Neuronal stem cell (in vitro differentiated cells): ENCODE measurements at regions not wholly inside any gene's neighbourhood (a gene's known extent, or its start where the extent isn't known, plus 50 kb on each side); places are given as distances from the start of the nearest gene placed in this dataset.
"Not testable (repeated sequence)": the region's sequence is repeated elsewhere in the genome, so short reads cannot be mapped to it uniquely, and the experiment has no call there.

Source experiments
- DNase-seq: peaks from one replicate; pipeline ENCODE4 v3.0.0-alpha.2; 2013; ENCODE audit warnings: low spot score
- H2AFZ ChIP-seq: one replicate; pipeline ENCODE4 v1.6.1; 2013; ENCODE audit warnings: mild to moderate bottlenecking, low read length, inconsistent platforms
- H2AK5ac ChIP-seq: 2 replicates; pipeline ENCODE4 v1.6.1; 2013; ENCODE audit warnings: low read depth, mild to moderate bottlenecking, inconsistent platforms, low read length, moderate library complexity, mixed read lengths
- H2BK120ac ChIP-seq: 2 replicates; pipeline ENCODE4 v1.6.1; 2013; ENCODE audit warnings: low read depth, mild to moderate bottlenecking, inconsistent platforms, low read length, moderate library complexity, mixed read lengths
- H2BK12ac ChIP-seq: one replicate; pipeline ENCODE4 v1.6.1; 2013; ENCODE audit warnings: low read length, inconsistent platforms
- H2BK15ac ChIP-seq: 2 replicates; pipeline ENCODE4 v1.6.1; 2013; ENCODE audit warnings: mild to moderate bottlenecking, low read length, inconsistent platforms, mixed read lengths
- H2BK5ac ChIP-seq: one replicate; pipeline ENCODE4 v1.6.1; 2013; ENCODE audit warnings: inconsistent platforms, mild to moderate bottlenecking, low read length, moderate library complexity
- H3K14ac ChIP-seq: one replicate; pipeline ENCODE4 v1.6.1; 2013; ENCODE audit warnings: low read length, inconsistent platforms
- H3K18ac ChIP-seq: 2 replicates; pipeline ENCODE4 v1.6.1; 2013; ENCODE audit warnings: low read length, inconsistent platforms
- H3K23ac ChIP-seq: 2 replicates; pipeline ENCODE4 v1.6.1; 2013; ENCODE audit warnings: low read depth, mild to moderate bottlenecking, mixed read lengths, low read length, inconsistent platforms; ENCODE audit not compliant: poor library complexity
- H3K27ac ChIP-seq: replicated peaks from 3 replicates; pipeline ENCODE4 v1.5.1; 2013; ENCODE audit warnings: low read length, inconsistent platforms
- H3K27me3 ChIP-seq, 3 experiments: 2 replicates each; pipeline ENCODE4 v1.6.1; 2013; ENCODE audit warnings: low read length in 3 of 3, mild to moderate bottlenecking in 2 of 3, inconsistent platforms in 1 of 3, low read depth in 1 of 3, mixed read lengths in 1 of 3, moderate library complexity in 1 of 3; ENCODE audit not compliant: control insufficient read depth in 3 of 3, insufficient read depth in 3 of 3
- H3K36me3 ChIP-seq, 2 donors: replicated peaks in 1 of 2; 2 replicates each; pipeline ENCODE4 v1.6.1; 2013; ENCODE audit warnings: low read length in 2 of 2; ENCODE audit not compliant: control insufficient read depth in 2 of 2, insufficient read depth in 2 of 2
- H3K4ac ChIP-seq: 2 replicates; pipeline ENCODE4 v1.6.1; 2013; ENCODE audit warnings: inconsistent platforms, mild to moderate bottlenecking, low read length, moderate library complexity
- H3K4me1 ChIP-seq, 2 donors: 1 replicate in 1 of 2; 2 replicates in 1 of 2; pipeline ENCODE4 v1.6.1; 2013; ENCODE audit warnings: low read length in 2 of 2, low read depth in 1 of 2; ENCODE audit not compliant: control insufficient read depth in 2 of 2, insufficient read depth in 1 of 2
- H3K4me2 ChIP-seq: one replicate; pipeline ENCODE4 v1.6.1; 2013; ENCODE audit warnings: mild to moderate bottlenecking, low read length, inconsistent platforms; ENCODE audit not compliant: insufficient read depth, poor library complexity, severe bottlenecking
- H3K4me3 ChIP-seq, 2 donors: 2 replicates each; pipeline ENCODE4 v1.5.1; 2013; ENCODE audit warnings: low read length in 2 of 2, mild to moderate bottlenecking in 2 of 2, inconsistent platforms in 1 of 2, moderate library complexity in 1 of 2
- H3K79me1 ChIP-seq: one replicate; pipeline ENCODE4 v1.6.1; 2013; ENCODE audit warnings: low read depth, mild to moderate bottlenecking, inconsistent platforms, low read length, moderate library complexity
- H3K9ac ChIP-seq: one replicate; pipeline ENCODE4 v1.6.1; 2013; ENCODE audit warnings: mild to moderate bottlenecking, low read depth, low read length, inconsistent platforms; ENCODE audit not compliant: poor library complexity
- H3K9me3 ChIP-seq, 2 donors: replicated peaks in 1 of 2; 2 replicates each; pipeline versions ENCODE3 to v1.6.1; 2013; ENCODE audit warnings: low read length in 2 of 2, mild to moderate bottlenecking in 2 of 2, inconsistent platforms in 1 of 2, low read depth in 1 of 2, mixed read lengths in 1 of 2, moderate library complexity in 1 of 2; ENCODE audit not compliant: control insufficient read depth in 2 of 2, insufficient read depth in 1 of 2
- H4K8ac ChIP-seq: one replicate; pipeline ENCODE4 v1.6.1; 2013; ENCODE audit warnings: low read depth, mild to moderate bottlenecking, inconsistent platforms, low read length, moderate library complexity
- H4K91ac ChIP-seq: one replicate; pipeline ENCODE4 v1.6.1; 2013; ENCODE audit warnings: low read length, low read depth, mild to moderate bottlenecking, inconsistent platforms; ENCODE audit not compliant: poor library complexity
- WGBS, 2 donors: extraction: QIAGEN DNeasy Blood & Tissue Kit; methylation state at CpG; one replicate each; pipeline ENCODE4 v1.1.7; 2013; ENCODE audit warnings: missing lambda C conversion rate in 2 of 2, mixed read lengths in 1 of 2; ENCODE audit not compliant: insufficient read length in 2 of 2, insufficient replicate concordance in 1 of 2; ENCODE audit errors: extremely low coverage in 2 of 2; 5-methylcytosine and 5-hydroxymethylcytosine counted together

GRCh38 chr6:140189263-140189662 is 814.8 kb upstream of the CITED2 start:
- H3K9ac ChIP-seq, H3K4me1 ChIP-seq, H2BK15ac ChIP-seq, H2AK5ac ChIP-seq, H3K18ac ChIP-seq, H3K23ac ChIP-seq, H3K79me1 ChIP-seq, DNase-seq, H3K4ac ChIP-seq, H3K36me3 ChIP-seq, H3K14ac ChIP-seq, H3K4me2 ChIP-seq, H3K27me3 ChIP-seq, H2BK12ac ChIP-seq, H3K27ac ChIP-seq, H4K8ac ChIP-seq, H4K91ac ChIP-seq, H2BK5ac ChIP-seq, H2AFZ ChIP-seq, H3K4me3 ChIP-seq, H2BK120ac ChIP-seq: not testable (repeated sequence)
- H3K9me3 ChIP-seq = peaks cover 12 to 35% of the 10 kb centered on the region in 2 donors
- WGBS, 2 donors = no CpG with 5 or more reads among the region's 1 CpG

GRCh38 chr6:140185991-140186390 is 811.5 kb upstream of the CITED2 start:
- Histone ChIP-seq H2BK120ac (no peak overlapping the region), H3K18ac (no peak overlapping the region), H4K8ac (no peak overlapping the region)

GRCh38 chr6:140183881-140184280 is 809.4 kb upstream of the CITED2 start:
- H4K8ac ChIP-seq = no peak overlapping the region
- H3K27me3 ChIP-seq = no peaks in the 10 kb centered on the region
- H2AK5ac ChIP-seq = no peak overlapping the region
- no peak overlapping the region for H2BK5ac ChIP-seq
- no peak overlapping the region for H3K4ac ChIP-seq
- no peak overlapping the region for H3K18ac ChIP-seq
- H3K9ac ChIP-seq = no peak overlapping the region
- H3K4me3 ChIP-seq = no peak overlapping the region
- H2BK120ac ChIP-seq = no peak overlapping the region
- H3K79me1 ChIP-seq = no peaks in the 10 kb centered on the region
- peaks cover 0 to 2% of the 10 kb centered on the region in 2 donors for H3K4me1 ChIP-seq
- H3K9me3 ChIP-seq = peaks cover 5 to 13% of the 10 kb centered on the region in 2 donors
- no peak overlapping the region for H2BK12ac ChIP-seq
- no peak overlapping the region for H2AFZ ChIP-seq
- no peaks in the 10 kb centered on the region for H3K36me3 ChIP-seq
- DNase-seq = no peak
- H3K4me2 ChIP-seq = no peak overlapping the region
- H3K14ac ChIP-seq = no peak overlapping the region
- H3K23ac ChIP-seq = no peak overlapping the region
- H2BK15ac ChIP-seq = no peak overlapping the region
- H4K91ac ChIP-seq = no peak overlapping the region
- H3K27ac ChIP-seq = no peak overlapping the region

More at GRCh38 chr6:140185991-140186390, 811.5 kb upstream of the CITED2 start:
- Histone ChIP-seq H2BK12ac (no peak overlapping the region), H3K4me3 (no peak overlapping the region), H3K4ac (no peak overlapping the region), H2AFZ (no peak overlapping the region), H3K9ac (no peak overlapping the region), H2BK5ac (no peak overlapping the region), H3K27ac (no peak overlapping the region), H3K4me2 (no peak overlapping the region), H2BK15ac (no peak overlapping the region), H3K36me3 (no peaks in the 10 kb centered on the region), H3K27me3 (no peaks in the 10 kb centered on the region), H2AK5ac (no peak overlapping the region), H3K23ac (no peak overlapping the region), H3K79me1 (no peaks in the 10 kb centered on the region), H3K4me1 (no peaks in the 10 kb centered on the region), H4K91ac (no peak overlapping the region), H3K9me3 (peaks cover 5 to 20% of the 10 kb centered on the region in 2 donors), H3K14ac (no peak overlapping the region)
- DNase-seq = no peak

GRCh38 chr6:140182821-140183220 is 808.4 kb upstream of the CITED2 start:
- Histone ChIP-seq H3K27me3 (no peaks in the 10 kb centered on the region), H3K23ac (no peak overlapping the region), H2AFZ (no peak overlapping the region), H3K79me1 (no peaks in the 10 kb centered on the region), H3K4me2 (no peak overlapping the region), H3K9me3 (peaks cover 0 to 6% of the 10 kb centered on the region in 2 donors), H3K4ac (no peak overlapping the region), H3K4me1 (peaks cover 0 to 2% of the 10 kb centered on the region in 2 donors), H3K27ac (no peak overlapping the region), H3K4me3 (no peak overlapping the region), H3K9ac (no peak overlapping the region), H3K18ac (no peak overlapping the region), H2BK5ac (no peak overlapping the region), H3K14ac (no peak overlapping the region), H2BK120ac (no peak overlapping the region), H2AK5ac (no peak overlapping the region), H3K36me3 (no peaks in the 10 kb centered on the region), H2BK12ac (no peak overlapping the region), H4K8ac (no peak overlapping the region), H4K91ac (no peak overlapping the region), H2BK15ac (no peak overlapping the region)
- WGBS, 2 donors = no CpG with 5 or more reads among the region's 2 CpGs
- DNase-seq = no peak
